NOMO-1 treated with DMSO at 0.1 percent for 48 hours (cell line): ENCODE measurements at regions not wholly inside any gene's neighbourhood (a gene's known extent, or its start where the extent isn't known, plus 50 kb on each side); places are given as distances from the start of the nearest gene placed in this dataset.
"Not testable (repeated sequence)": the region's sequence is repeated elsewhere in the genome, so short reads cannot be mapped to it uniquely, and the experiment has no call there.

Source experiments
- DNase-seq: peaks from one replicate; lab custom pipeline; 2025; ENCODE audit not compliant: unreplicated experiment; lab: John Stamatoyannopoulos, UW

DNA sequence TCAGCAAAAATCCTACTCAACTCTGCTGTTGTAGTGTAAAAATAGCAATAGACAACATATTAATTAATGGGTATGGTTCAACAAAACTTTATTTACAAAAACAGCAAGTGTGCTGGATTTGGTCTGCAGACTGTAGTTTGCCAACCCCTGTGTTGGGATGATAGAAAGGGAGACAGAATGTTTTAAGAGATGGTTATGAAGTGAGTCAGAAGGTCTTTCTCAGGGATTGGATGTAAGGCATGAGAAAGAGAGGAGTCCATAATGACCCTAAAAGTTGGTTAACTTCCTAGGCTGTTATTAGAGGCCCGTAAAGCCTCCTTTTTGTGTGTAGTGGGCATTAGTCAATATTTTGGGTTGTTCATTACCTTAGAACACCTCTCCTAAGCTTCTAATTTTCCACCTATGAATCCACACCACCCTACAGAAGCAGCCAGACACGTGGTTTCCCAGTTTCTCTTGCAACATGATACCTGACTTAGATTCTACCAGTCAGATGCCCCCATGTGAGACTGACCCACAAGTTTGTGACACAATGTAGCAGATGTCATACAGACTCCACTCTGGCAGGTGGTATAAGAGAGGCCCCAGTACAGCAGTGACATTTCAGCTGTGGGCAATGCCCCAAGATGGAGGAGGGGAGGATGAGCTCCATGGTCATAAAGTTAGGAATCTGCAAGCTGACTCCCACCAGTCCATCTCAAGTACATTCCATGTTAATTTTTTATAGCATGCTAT lies 1015.6 kb downstream of the KCNMA1 start:
- no peak for DNase-seq

DNA sequence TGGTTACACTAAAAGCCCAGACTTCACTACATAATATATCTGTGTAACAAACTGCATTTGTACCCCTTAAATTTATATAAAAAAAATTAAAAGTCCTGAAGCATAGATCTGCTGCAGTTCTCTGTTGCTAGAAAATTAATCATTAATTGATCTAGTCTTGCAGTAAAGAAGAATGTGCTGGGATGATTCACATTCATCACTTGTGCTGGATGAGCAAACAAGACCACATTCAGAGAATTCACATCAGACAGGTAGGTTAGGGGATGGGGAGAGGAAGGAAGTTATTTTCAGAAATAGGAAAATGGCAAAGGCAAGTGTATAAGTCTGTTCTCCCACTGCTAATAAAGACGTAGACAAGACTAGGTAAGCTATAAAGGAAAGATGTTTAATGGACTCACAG lies 1019.0 kb downstream of the KCNMA1 start:
- DNase-seq, result peak; percentile 4

DNA sequence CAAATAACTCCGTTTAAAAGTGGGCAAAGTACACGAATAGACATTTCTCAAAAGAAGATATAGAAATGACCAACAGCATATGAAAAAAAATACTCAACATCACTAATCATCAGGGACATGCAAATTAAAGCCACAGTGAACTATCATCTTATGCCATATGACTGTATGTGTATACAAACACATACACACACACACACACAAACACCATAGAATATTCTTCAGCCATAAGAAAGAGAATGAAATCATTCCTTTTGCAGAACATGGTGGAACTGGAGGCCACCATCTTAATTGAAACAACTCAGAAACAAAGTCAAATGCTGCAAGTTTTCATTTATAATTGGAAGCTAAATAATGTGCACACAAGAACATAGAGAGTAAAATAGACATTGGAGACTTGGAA lies 1019.4 kb downstream of the KCNMA1 start:
- DNase-seq, result peak; percentile 15

DNA sequence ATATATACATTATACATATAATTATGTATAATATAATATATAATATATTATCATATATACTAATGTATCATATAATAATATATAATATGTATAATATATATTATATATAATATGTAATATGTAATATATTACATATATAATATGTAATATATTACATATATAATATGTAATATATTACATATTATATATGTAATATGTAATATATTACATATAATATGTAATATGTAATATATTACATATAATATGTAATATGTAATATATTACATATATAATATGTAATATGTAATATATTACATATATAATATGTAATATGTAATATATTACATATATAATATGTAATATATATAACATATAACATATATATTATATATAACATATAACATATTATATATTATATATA lies 1020.9 kb downstream of the KCNMA1 start:
- DNase-seq, result not testable (repeated sequence)

DNA sequence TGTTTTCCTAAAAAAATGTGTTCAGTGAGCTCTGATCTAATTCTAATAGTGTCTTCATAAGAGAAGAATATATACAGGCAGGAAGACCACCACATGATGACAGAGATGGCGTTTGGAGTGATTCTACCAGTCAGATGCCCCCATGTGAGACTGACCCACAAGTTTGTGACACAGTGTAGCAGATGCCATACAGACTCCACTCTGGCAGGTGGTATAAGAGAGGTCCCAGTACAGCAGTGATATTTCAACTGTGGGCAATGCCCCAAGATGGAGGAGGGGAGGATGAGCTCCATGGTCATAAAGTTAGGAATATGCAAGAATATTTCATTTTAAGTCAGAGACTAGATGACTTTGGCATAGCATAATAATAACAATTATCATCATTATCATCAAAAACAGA lies 1022.6 kb downstream of the KCNMA1 start:
- no peak for DNase-seq
